ENCODE measurements at regions not wholly inside any gene's neighbourhood (a gene's known extent, or its start where the extent isn't known, plus 50 kb on each side); places are given as distances from the start of the nearest gene placed in this dataset.

GRCh38 chr20:58021481-58021880 lies 207.0 kb downstream of the ANKRD60 start:
- TF ChIP-seq FOS (IDR thresholded peaks at IDR 0.05; ENCODE audit: borderline replicate concordance, insufficient read depth, low read length) (no peak), CTCF (IDR thresholded peaks at IDR 0.05; ENCODE audit: extremely low read depth in 1 of 2, insufficient read depth in 1 of 2, low read depth in 1 of 2, low read length in 2 of 2) (no peak), POLR2AphosphoS5 (IDR thresholded peaks at IDR 0.05; ENCODE audit: insufficient read depth, low read depth, low read length) (no peak), MYC (IDR thresholded peaks at IDR 0.05; ENCODE audit: low read depth, low read length) (no peak)
